Astrocyte (in vitro differentiated cells and primary cell): ENCODE measurements at regions not wholly inside any gene's neighbourhood (a gene's known extent, or its start where the extent isn't known, plus 50 kb on each side); places are given as distances from the start of the nearest gene placed in this dataset.

Experiments used
- EZH2 ChIP-seq: IDR thresholded peaks from 2 replicates; pipeline ENCODE4 v1.6.1; 2012; ENCODE audit warnings: mild to moderate bottlenecking, low read length, inconsistent platforms; ENCODE audit not compliant: insufficient read depth
- TF ChIP-seq, protein P1 (sequence below): IDR thresholded peaks from 2 replicates; pipeline ENCODE4 v1.5.1; 2011; ENCODE audit warnings: low read depth, mild to moderate bottlenecking, inconsistent platforms, low read length, moderate library complexity; ENCODE audit not compliant: insufficient read depth

DNA sequence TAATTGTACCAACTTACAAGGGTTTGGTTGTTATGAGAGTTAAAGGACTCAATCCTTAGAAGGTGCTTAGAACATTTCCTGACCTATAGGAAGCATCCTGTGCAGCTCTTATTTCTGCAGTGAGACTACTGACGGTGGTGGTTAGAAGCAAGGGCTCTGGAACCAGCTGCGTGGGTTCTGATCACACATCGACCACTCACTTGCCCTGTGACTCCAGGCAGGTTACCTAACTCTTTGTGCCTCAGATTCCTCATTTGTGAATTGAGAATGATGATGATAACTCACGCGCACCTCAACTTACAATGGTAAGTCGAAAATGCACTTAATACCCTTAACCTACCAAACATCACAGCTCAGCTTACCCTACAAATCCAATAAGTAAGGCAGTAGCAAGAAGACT lies 80.7 kb upstream of the SPATA12 start:
- TF ChIP-seq, protein P1, sequence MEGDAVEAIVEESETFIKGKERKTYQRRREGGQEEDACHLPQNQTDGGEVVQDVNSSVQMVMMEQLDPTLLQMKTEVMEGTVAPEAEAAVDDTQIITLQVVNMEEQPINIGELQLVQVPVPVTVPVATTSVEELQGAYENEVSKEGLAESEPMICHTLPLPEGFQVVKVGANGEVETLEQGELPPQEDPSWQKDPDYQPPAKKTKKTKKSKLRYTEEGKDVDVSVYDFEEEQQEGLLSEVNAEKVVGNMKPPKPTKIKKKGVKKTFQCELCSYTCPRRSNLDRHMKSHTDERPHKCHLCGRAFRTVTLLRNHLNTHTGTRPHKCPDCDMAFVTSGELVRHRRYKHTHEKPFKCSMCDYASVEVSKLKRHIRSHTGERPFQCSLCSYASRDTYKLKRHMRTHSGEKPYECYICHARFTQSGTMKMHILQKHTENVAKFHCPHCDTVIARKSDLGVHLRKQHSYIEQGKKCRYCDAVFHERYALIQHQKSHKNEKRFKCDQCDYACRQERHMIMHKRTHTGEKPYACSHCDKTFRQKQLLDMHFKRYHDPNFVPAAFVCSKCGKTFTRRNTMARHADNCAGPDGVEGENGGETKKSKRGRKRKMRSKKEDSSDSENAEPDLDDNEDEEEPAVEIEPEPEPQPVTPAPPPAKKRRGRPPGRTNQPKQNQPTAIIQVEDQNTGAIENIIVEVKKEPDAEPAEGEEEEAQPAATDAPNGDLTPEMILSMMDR = no peak
- TF ChIP-seq EZH2 = no peak
